ENCODE measurements at regions not wholly inside any gene's neighbourhood (a gene's known extent, or its start where the extent isn't known, plus 50 kb on each side); places are given as distances from the start of the nearest gene placed in this dataset.
"Not testable (repeated sequence)": the region's sequence is repeated elsewhere in the genome, so short reads cannot be mapped to it uniquely, and the experiment has no call there.

DNA sequence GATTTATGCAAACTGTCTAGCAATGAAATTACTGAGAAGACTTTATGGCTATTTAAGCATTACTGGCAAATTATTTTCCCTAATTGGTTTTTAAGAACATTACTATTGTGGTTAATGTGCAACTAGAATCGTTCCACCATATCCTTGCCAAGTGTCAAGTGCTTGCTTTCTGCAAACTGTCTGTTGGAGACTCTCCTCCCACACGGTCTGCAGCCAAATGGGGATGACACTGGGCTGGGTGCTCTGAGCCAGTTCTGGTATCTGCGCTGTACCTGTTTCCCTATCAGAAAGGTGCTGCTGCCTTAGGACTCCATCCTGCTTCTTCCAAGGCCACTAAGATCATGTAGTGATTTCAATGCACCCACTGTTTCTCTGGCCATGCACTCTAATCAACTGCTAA is 110.4 kb downstream of the RAMP3 start:
- DNase-seq (ENCODE audit: low spot score), result no peak

DNA sequence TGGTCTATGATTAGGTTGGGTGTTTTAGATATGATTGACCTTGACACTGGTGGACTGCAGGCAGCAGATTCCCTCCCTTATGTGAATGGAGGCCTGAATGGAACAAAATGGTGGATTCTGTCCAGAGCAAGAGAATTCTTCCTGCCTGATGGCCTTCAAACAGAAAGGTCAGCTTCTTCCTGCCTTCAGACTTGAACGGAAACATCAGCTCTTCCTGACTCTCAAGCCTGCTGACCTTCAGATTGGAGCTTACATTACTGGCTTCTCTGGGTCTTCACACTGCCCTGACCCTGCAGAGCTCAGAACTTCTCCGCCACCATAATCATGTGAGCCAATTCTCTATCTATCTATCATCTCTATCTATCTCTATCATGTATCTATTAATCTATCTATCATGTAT is 111.6 kb downstream of the RAMP3 start:
- DNase-seq (ENCODE audit: low spot score), result no peak

DNA sequence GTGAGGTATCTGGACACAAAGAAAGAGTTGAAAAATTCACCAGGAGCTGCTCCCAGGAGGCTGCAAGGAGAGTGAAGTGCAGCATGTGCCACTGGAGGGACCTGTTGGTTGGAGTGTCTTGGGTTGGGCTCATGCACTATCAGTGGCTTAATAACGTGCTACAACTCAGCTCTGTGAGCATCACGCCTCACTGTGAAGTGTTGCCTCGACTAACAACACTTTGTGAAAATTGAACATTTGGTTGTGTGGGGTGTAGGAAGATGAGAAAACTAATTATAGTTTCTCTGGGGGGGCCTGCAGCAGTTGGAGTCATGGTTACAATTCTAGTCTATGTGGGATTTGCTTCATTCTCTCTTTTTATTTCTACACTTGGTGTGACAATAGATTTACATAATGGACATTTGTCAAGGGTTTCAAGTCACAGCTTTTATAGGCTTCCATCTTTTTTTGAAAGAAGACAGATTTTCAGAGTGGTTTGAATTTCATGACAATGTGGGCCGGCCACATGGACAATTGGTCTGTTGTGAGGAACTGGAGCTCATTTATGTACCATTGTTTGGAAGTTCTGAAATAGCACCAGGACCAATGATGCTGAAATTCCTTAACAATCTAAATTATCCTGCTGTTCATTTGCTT is 121.3 kb downstream of the RAMP3 start:
- no peak for DNase-seq (ENCODE audit: low spot score)

DNA sequence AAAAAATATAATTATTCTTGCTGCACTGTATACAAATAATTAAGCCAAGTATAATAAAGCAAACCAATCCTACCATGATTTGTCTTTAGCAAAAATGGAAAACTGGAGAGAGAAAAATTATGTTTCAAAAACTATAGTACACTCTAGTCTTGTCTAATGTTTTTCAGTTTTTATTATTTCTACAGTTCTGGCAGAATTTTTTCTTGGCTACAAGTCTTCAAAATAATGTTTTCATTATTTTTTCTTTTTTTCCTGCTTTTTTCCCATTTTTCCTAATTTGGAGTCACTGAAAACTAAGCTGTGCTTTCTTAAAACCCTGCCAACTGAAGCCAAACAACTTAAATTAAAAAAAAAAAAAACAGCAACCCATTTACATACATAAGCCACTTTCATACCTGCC is 132.0 kb downstream of the RAMP3 start:
- DNase-seq (ENCODE audit: low spot score), result not testable (repeated sequence)

DNA sequence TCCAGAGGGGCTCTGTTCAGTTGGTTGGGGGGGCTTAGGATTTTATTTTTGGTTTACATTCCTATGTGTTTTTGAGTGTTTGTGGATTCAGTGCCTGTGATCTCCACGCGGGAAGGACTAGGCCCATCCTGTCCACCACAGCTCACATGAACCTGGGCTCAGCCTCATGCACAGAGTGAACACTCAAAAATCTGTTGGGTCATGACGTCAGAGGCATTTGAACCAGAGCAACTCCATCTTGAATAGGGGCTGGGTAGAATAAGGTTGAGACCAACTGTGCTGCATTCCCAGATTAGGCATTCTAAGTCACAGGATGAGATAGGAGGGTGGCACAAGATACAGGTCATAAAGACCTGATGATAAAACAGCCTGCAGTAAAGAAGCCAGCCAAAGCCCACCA is 133.3 kb downstream of the RAMP3 start:
- no peak for DNase-seq (ENCODE audit: low spot score)

DNA sequence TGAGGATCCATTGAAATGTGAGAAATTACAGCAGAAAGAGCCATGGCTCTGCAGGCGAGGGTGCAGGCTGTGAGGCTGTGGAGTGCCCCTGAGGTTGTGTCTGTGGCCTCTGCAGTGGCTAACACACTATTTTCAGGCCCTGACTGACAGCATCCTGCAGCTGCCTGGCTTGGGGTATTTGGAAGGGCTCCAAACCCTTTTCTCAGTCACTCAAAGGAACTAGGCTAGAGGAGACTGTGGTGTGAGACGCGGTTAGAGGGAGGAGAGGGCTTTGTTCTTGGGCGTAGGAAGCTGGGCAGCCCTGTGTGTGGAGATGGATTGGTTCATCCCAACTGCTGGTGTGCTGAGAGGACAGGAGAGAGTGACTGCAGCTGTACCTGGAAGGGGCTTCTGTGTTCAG is 134.9 kb downstream of the RAMP3 start:
- DNase-seq (ENCODE audit: low spot score), result no peak

DNA sequence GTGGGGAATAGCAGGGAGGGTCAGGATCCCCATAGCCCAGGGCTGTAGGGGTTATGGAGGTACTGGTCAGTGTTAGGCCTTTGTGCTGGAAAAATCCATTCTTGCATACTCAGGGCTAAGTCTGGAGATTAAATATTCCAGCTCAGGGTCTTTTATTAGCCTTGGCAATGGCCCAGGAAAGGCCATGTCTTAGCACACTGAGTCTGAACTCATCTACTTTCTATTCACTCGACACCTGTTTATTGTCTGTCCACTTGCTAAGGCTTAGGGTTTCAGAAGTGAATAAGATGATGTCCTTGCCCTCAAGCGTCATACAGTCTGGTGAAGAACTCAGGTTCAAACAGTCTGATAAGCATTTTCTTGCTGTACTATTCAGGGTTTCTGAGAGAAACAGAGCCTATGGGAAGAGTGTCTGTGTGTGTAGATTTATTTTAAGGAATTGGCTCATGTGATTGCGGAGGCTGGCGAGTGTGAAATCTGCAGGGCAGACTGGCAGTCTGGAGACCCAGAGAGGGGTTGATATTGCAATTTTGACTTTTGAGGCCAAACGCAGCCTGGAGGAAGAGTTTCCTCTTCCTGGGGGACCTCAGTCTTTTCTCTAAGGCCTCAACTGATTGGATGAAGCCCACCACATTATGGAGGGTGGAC is 135.8 kb downstream of the RAMP3 start:
- no peak for DNase-seq (ENCODE audit: low spot score)

DNA sequence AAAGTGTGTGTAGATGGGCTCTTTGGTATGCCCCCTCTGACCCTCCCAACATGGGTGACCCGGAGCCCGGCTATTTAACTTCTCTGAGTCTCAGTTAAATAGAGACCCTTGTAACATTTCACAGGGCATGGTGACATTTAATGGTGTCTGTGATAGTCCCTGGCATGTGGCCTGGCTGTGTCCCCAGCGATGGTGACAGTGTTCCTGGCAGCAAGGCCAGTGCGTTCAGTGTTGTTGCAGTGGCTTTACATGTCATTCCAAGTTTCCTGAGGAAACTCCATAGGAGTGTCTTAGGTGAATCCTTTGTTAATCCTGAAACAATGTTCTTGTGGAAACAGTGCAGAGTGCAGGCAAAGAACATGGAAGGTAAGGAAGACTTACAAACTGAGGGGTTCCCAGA is 137.0 kb downstream of the RAMP3 start:
- no peak for DNase-seq (ENCODE audit: low spot score)

DNA sequence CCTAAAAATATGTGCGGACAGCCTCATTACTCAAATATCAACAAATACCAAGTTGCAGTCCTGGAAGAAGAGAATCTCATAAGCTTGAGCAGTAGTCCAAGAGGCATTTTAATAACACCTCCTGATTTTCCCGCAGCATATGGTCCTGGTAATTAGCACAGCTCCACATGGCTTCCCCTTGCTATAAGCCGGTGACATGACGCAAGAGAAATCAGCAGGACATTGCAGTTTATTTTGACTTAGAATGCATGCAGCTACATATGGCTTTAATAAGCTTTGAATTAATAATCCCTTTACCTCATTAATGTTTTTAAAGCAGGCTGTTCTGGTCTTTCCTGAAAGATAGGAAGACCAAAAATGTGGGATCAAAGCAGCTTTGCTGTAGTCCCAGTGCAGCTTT is 137.6 kb downstream of the RAMP3 start:
- DNase-seq (ENCODE audit: low spot score), result no peak

DNA sequence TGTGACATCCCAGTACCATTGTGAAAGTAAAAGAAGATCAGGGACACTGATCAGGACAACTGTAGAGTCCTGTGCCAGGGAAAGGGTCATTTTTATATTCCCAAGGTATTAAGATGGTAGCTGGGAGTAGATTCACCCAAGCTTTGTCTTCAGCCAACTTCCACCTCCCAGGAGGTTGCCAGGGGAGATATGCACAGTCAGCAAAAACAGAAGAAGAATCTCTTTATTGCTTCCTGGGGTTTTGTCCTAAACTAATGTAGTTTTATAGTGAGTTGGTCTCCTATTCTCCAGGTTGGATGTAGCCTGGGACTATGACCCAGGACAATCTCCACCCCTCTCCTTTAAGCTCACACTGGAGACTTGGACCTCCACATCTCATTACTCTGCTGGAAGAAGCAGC is 139.2 kb downstream of the RAMP3 start:
- no peak for DNase-seq (ENCODE audit: low spot score)

DNA sequence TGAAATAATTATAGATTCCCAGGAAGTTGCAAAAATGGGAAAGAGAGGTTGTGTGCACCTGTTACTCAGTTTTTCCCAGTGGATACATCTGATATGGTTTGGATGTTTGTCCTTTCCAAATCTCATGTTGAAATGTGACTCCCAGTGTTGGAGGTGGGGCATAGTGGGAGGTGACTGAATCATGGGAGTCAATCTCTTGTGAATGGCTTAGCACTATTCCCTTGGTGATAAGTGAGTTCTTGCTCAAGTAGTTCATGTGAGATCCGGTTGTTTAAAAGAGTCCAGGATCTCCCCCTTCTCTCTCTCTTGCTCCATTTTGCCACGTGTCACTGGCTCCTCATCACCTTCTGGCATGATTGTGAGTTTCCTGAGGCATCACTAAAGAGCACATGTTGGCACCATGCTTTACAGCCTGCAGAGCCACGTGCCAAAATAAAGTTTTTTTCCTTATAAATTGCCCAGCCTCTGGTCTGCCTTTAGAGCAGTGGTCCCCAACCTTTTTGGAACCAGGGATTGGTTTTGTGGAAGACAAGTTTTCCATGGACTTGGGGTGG is 149.2 kb downstream of the RAMP3 start:
- no peak for DNase-seq (ENCODE audit: low spot score)

DNA sequence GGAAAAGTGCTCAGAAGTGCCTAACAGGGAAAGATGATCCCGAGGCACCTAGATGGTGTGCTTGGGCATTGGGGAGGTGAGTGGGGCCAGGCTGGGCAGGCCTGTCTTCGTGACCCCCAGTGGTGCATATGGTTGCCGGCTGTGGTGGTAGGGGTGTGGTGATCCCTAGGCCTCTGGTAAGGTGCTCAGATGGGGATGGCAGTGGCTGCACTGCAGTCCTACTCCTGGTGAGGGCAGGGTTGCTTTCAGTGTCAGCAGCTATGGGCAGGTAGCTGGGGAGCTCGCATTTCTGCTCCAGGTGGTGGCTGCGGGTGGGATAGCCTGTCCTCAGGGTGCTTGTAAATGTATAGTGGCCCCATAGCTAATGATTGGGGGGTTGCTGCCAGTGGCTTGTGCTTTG is 154.0 kb downstream of the RAMP3 start:
- DNase-seq (ENCODE audit: low spot score), result no peak

DNA sequence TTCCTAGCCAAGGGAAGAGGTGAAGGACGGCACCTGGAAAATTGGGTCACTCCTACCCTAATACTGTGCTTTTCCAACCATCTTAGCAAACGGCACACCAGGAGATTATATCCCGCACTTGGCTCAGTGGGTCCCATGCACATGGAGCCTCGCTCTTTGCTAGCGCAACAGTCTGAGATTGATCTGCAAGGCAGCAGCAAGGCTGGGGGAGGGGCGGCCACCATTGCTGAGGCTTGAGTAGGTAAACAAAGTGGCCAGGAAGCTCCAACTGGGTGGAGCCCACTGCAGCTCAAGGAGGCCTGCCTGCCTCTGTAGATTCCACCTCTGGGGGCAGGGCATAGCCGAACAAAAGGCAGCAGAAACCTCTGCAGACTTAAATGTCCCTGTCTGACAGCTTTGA is 157.9 kb downstream of the RAMP3 start:
- DNase-seq (ENCODE audit: low spot score), result not testable (repeated sequence)

DNA sequence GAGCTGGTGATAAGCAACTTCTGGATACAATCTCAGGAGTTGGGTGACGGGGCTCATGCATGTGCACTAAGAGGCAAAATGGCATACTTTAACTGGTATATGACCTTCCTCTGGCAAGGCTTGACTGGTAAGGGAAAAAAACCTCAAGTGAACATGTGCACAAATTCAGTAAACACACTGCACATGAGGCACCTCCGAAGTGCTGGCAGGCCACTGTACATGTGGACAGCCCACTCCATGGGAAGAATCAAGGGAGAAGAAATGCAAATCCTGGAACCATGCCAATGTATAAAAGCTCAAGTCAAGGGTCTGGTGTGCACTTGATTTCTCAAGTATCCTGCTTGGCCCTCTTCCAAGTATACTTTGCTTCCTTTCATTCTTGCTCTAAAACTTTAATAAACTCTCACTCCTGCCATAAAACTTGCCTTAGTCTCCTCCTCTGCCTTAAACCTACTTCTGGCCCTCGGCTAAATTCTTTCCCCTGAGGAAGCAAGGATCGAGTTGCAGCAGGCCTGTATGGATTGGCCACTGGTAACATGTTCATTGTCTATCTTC is 167.2 kb downstream of the RAMP3 start:
- DNase-seq (ENCODE audit: low spot score), result no peak

DNA sequence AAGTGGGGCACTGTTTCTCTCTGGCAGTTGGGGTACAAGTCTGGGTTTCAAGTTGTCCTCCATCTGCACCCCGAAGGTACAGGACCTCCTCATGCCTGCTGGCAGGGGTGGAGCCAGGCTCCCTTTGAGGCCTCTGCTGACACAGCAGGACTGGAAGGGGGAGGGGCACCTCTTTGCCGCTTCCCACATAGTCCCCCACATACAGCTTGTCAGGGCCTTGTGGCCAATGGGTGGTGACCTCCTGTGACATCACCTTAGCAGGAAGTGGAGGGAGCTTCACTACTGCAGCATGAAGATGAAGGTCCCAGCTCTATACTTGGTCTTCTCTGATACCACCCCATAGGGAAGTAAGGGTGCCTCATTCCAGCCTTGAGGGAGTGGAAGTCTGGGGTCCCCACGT is 167.8 kb downstream of the RAMP3 start:
- DNase-seq (ENCODE audit: low spot score), result no peak

DNA sequence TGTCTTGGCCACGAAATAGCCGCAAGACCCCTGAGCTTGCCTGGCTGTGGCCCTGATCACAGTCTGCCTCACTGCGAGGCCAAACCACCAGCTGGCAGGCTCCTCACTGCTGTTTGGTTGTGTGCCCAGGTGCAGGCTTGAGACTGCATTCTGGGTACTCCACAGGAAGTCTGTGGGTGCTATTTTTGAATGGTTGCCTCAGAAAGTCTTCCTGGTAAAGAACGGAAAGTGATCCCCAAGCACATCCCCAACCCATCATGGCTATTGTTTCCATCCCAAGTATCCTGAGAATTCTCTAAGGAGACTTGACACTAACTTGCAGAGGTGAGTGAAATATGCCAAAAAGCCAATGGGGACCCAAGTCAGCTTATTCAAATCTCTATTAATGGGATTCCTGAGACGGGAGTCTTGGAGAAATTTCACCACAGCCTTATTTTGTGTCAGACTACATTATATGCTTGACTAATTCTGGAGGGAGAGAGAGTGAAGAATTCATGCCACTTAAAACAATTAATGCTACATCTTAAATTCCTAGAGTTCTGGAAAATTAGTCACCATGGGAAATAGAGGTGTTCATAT is 170.9 kb downstream of the RAMP3 start:
- DNase-seq (ENCODE audit: low spot score), result no peak

DNA sequence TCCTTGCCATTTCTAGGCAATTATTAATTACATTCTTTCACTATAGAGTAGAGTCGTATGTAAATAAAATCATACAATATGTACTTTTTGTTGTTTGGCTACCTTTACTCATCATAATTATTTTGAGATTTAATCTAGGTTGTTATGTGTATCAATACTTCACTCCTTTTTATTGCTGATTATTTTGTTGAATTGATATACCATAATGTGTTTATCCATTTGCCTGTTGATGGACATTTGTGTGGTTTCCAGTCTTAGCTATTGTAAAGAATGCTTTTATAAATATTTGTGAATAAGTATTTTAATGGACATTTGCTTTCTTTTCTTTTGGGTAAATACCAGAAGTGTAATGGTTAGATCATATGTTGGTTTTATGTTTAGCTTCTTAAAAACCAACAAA is 174.0 kb downstream of the RAMP3 start:
- DNase-seq (ENCODE audit: low spot score), result no peak

DNA sequence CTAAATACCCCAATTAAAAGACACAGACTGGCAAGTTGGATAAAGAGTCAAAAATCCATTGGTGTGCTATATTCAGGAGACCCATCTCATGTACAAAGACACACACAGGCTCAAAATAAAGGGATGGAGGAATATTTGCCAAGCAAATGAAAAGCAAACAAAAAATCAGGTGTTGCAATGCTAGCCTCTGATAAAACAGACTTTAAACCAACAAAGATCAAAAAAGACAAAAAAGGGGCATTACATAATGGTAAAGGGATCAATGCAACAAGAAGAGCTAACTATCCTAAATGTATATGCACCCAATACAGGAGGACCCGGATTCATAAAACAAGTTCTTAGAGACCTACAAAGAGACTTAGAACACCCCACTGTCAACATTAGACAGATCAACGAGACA is 177.4 kb downstream of the RAMP3 start:
- not testable (repeated sequence) for DNase-seq (ENCODE audit: low spot score)

DNA sequence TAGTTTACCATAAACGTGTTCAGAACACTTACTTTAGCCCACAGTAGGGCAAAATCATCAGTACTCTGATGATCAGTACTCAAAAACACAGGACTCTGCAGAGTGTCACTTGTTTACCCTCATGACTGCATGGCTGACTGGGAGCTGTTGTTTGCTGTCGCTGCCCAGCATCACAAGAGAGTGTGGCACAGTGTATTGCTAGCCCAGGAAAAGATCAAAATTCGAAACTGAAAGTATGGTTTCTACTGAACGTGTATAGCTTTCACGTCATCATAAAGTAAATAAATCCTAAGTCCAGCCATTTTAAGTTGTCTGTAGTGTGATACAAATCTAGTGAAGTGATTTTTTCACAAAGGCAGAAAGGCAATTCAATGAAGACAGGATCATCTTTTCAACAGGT is 184.6 kb downstream of the RAMP3 start:
- DNase-seq (ENCODE audit: low spot score), result no peak

DNA sequence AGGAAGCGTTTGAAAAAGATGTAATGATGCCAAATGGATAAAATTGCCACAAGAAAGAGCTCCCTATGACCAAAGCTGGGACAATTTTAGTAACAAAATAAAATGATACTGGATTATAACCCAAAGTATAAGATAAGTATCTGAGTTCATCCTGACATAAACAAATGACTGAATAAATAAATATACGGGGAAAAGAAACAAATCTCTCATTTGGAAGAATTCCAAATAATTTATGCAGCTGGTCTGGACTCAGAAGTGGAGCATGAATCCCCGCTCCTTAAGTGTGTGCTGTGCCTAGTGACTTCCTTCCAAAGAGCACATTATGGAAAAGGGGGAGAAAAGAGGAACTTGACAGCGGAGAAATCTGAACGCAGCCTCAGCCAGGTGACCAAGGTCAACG is 186.2 kb downstream of the RAMP3 start:
- no peak for DNase-seq (ENCODE audit: low spot score)

DNA sequence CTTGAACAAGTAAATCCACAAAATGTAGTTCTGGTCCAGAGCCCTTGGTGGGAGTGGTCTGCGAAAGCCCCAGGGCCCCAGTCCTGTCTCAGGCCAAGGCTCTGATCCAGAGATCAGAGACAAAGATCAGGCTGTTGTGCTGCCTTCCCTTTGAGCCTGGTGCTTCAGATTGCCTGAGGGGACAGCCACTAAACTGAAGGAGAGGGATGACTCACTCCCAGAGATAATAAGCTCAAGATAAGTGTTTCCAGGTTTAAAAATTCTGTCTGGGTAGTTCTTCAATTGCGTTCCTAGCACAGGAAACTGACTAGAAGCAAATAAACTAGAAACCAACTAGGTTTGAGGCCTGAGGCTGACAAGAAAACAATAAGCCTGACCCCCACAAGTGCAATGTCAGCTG is 190.2 kb downstream of the RAMP3 start:
- peak; percentile 97 for DNase-seq (ENCODE audit: low spot score)

DNA sequence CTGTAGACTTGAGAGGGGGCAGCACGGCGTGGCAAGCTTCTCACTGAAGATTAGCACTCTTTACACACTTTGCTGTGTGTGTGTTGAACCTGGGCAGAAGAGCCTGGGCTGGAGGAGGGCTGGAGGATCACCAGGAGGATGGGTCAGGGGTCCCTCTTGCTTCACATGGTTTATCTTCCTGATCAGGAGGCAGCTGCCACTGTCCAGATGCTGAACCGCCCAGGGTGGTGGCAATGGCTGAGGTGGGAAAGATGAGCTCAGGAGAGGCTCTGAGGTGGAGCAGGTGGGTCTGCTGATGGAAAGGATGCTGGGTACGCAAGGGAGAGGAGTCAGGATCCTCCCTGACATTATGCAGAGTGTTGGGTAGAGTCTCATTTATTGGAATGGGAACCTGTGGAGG is 191.5 kb downstream of the RAMP3 start:
- DNase-seq (ENCODE audit: low spot score), result no peak

DNA sequence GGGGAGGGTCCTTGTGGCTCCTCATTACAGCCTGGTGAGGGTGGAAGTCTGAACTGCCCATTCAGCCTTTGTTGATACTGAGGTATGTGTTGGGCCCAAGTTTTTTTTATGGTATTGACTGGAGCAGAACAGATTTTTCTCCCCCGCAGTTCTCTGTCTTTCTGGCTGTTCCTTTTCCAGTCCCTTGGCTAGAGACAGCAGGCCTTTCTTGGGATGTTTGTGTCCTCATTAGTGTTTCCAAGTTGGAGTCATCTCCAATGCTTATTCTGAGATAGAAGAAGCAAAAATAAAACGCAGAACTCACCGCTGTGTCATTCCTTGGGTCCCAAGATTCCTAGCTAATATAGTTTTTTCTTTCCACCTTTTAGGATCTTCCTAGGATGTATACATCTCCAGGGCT is 193.3 kb downstream of the RAMP3 start:
- DNase-seq (ENCODE audit: low spot score), result no peak
